OCI-LY3 (cell line): ENCODE measurements at regions not wholly inside any gene's neighbourhood (a gene's known extent, or its start where the extent isn't known, plus 50 kb on each side); places are given as distances from the start of the nearest gene placed in this dataset.
A peak's percentile ranks its signal among the peaks of the same experiment; 100 is the strongest.

Experiments
- H2AFZ ChIP-seq: fragments of 200-600, 300-600 bp; shearing (Covaris generic); 2 replicates; pipeline ENCODE4 v1.6.0; 2014; ENCODE audit warnings: antibody characterized with exemption, low read depth, low read length
- H3K27ac ChIP-seq: fragments of 200-600, 300-600 bp; sonication (generic); 2 replicates; pipeline ENCODE4 v1.5.1; 2014; ENCODE audit warnings: mild to moderate bottlenecking, low read length, moderate library complexity, mixed read lengths
- H3K27me3 ChIP-seq: fragments of 200-600, 300-600 bp; sonication (generic); 2 replicates; pipeline ENCODE4 v1.6.1; 2014; ENCODE audit warnings: low read depth, low read length, mixed read lengths
- H3K36me3 ChIP-seq: fragments of 200-600, 300-600 bp; sonication (generic); replicated peaks from 2 replicates; pipeline ENCODE3; 2014; ENCODE audit warnings: low read depth, low read length, mixed read lengths
- H3K4me1 ChIP-seq: fragments of 300-600, 200-600 bp; sonication (generic); 2 replicates; pipeline ENCODE4 v1.6.1; 2014; ENCODE audit warnings: low read length, mixed read lengths
- H3K4me2 ChIP-seq: fragments of 200-600, 300-600 bp; sonication (generic); 2 replicates; pipeline ENCODE4 v1.6.1; 2014; ENCODE audit warnings: low read length, mixed read lengths
- H3K4me3 ChIP-seq: fragments of 300-600, 200-600 bp; sonication (generic); 2 replicates; pipeline ENCODE4 v1.5.1; 2014; ENCODE audit warnings: antibody characterized with exemption, mild to moderate bottlenecking, low read length, moderate library complexity
- H3K79me2 ChIP-seq: fragments of 300-600, 200-600 bp; shearing (Covaris generic); 2 replicates; pipeline ENCODE4 v1.6.1; 2014; ENCODE audit warnings: mild to moderate bottlenecking, low read length, mixed read lengths
- H3K9ac ChIP-seq: fragments of 300-600, 200-600 bp; shearing (Covaris generic); 2 replicates; pipeline ENCODE4 v1.6.0; 2014; ENCODE audit warnings: mild to moderate bottlenecking, low read length, moderate library complexity
- H3K9me3 ChIP-seq: fragments of 200-600, 300-600 bp; shearing (Covaris generic); 2 replicates; pipeline ENCODE4 v1.6.1; 2014; ENCODE audit warnings: low read length, mixed read lengths; ENCODE audit not compliant: insufficient read depth
- H4K20me1 ChIP-seq: fragments of 200-600, 300-600 bp; sonication (generic); 2 replicates; pipeline ENCODE4 v1.6.1; 2016; ENCODE audit warnings: low read length, mixed read lengths; ENCODE audit not compliant: insufficient read depth
- CTCF ChIP-seq: fragments of 200-600, 300-600 bp; sonication (generic); IDR thresholded peaks from 2 replicates; pipeline ENCODE4 v1.5.1; 2014; ENCODE audit warnings: antibody characterized with exemption, low read length, low read depth
- EZH2phosphoT487 ChIP-seq: fragments of 200-600 bp; shearing (Covaris generic); IDR thresholded peaks from 2 replicates; pipeline ENCODE4 v1.6.1; 2018; ENCODE audit warnings: antibody characterized with exemption, mixed run types, low read depth

GRCh38 chr6:97669191-97670031 lies 386.4 kb upstream of the MMS22L start:
- no peaks in the 10 kb centered on the region for H3K27me3 ChIP-seq
- peak overlapping the region; percentile 89 for H3K9ac ChIP-seq
- H3K4me1 ChIP-seq, result peaks cover 57% of the 10 kb centered on the region
- peak overlapping the region; percentile 99 for H3K27ac ChIP-seq
- peak overlapping the region; percentile 41; the same call in 1 of the 2 replicates for H2AFZ ChIP-seq
- H3K4me3 ChIP-seq, result peak overlapping the region; percentile 85
- TF ChIP-seq CTCF, result no peak
- no peak for TF ChIP-seq EZH2phosphoT487
- no peaks in the 10 kb centered on the region for H3K36me3 ChIP-seq
- H3K79me2 ChIP-seq, result no peaks in the 10 kb centered on the region
- no peaks in the 10 kb centered on the region for H3K9me3 ChIP-seq
- no peaks in the 10 kb centered on the region for H4K20me1 ChIP-seq
- peak overlapping the region; percentile 96 for H3K4me2 ChIP-seq

- H3K4me1 ChIP-seq, result peaks cover 29% of the 10 kb centered on the region
- H3K9me3 ChIP-seq, result no peaks in the 10 kb centered on the region
- no peak overlapping the region for H3K4me3 ChIP-seq
- no peaks in the 10 kb centered on the region for H3K79me2 ChIP-seq
- no peak overlapping the region for H3K27ac ChIP-seq
- no peaks in the 10 kb centered on the region for H3K36me3 ChIP-seq
- no peaks in the 10 kb centered on the region for H3K27me3 ChIP-seq
- no peaks in the 10 kb centered on the region for H4K20me1 ChIP-seq
- no peak overlapping the region for H3K9ac ChIP-seq
- H3K4me2 ChIP-seq, result no peak overlapping the region
- no peak overlapping the region for H2AFZ ChIP-seq
- no peak for TF ChIP-seq CTCF
Measured at GRCh38 chr6:97674802-97675201, 391.8 kb upstream of the MMS22L start.

- no peaks in the 10 kb centered on the region for H3K36me3 ChIP-seq
- H3K4me2 ChIP-seq, result peak overlapping the region; percentile 24; the same call in 1 of the 2 replicates
- 0 out of 2 replicates have a peak overlapping the region, but pooled peaks have one; percentile 16 for H3K27ac ChIP-seq
- H3K79me2 ChIP-seq, result no peaks in the 10 kb centered on the region
- no peaks in the 10 kb centered on the region for H4K20me1 ChIP-seq
- H3K9ac ChIP-seq, result no peak overlapping the region
- no peaks in the 10 kb centered on the region for H3K9me3 ChIP-seq
- H3K27me3 ChIP-seq, result no peaks in the 10 kb centered on the region
- peaks cover 13% of the 10 kb centered on the region for H3K4me1 ChIP-seq
- TF ChIP-seq EZH2phosphoT487, result no peak
- TF ChIP-seq CTCF, result no peak
- H3K4me3 ChIP-seq, result no peak overlapping the region
- H2AFZ ChIP-seq, result no peak overlapping the region
Measured at GRCh38 chr6:97677626-97678025, 394.6 kb upstream of the MMS22L start.

- Histone ChIP-seq H3K27ac (no peak overlapping the region), H3K4me1 (no peaks in the 10 kb centered on the region), H4K20me1 (no peaks in the 10 kb centered on the region), H2AFZ (no peak overlapping the region), H3K9me3 (no peaks in the 10 kb centered on the region), H3K4me3 (no peak overlapping the region), H3K9ac (no peak overlapping the region), H3K36me3 (no peaks in the 10 kb centered on the region), H3K4me2 (no peak overlapping the region), H3K79me2 (no peaks in the 10 kb centered on the region), H3K27me3 (no peaks in the 10 kb centered on the region)
- TF ChIP-seq CTCF (no peak), EZH2phosphoT487 (no peak)
Measured at GRCh38 chr6:97687916-97688315, 404.9 kb upstream of the MMS22L start.
